GM12873 (cell line): ENCODE measurements at regions not wholly inside any gene's neighbourhood (a gene's known extent, or its start where the extent isn't known, plus 50 kb on each side); places are given as distances from the start of the nearest gene placed in this dataset.

ENCODE experiments used
- TF ChIP-seq, protein P1 (sequence below): IDR thresholded peaks from 2 replicates; pipeline ENCODE4 v1.5.1; 2012; ENCODE audit warnings: low read depth, mild to moderate bottlenecking, moderate library complexity, low read length, control low read depth; ENCODE audit not compliant: insufficient read depth; ENCODE audit errors: missing control alignments

- TF ChIP-seq, protein P1, sequence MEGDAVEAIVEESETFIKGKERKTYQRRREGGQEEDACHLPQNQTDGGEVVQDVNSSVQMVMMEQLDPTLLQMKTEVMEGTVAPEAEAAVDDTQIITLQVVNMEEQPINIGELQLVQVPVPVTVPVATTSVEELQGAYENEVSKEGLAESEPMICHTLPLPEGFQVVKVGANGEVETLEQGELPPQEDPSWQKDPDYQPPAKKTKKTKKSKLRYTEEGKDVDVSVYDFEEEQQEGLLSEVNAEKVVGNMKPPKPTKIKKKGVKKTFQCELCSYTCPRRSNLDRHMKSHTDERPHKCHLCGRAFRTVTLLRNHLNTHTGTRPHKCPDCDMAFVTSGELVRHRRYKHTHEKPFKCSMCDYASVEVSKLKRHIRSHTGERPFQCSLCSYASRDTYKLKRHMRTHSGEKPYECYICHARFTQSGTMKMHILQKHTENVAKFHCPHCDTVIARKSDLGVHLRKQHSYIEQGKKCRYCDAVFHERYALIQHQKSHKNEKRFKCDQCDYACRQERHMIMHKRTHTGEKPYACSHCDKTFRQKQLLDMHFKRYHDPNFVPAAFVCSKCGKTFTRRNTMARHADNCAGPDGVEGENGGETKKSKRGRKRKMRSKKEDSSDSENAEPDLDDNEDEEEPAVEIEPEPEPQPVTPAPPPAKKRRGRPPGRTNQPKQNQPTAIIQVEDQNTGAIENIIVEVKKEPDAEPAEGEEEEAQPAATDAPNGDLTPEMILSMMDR: no peak
Observed at GRCh38 chr12:31832740-31833729, 104.2 kb upstream of the AMN1 start.

- TF ChIP-seq, protein P1: no peak
Observed at GRCh38 chr12:31828071-31828470, 99.2 kb upstream of the AMN1 start.

DNA sequence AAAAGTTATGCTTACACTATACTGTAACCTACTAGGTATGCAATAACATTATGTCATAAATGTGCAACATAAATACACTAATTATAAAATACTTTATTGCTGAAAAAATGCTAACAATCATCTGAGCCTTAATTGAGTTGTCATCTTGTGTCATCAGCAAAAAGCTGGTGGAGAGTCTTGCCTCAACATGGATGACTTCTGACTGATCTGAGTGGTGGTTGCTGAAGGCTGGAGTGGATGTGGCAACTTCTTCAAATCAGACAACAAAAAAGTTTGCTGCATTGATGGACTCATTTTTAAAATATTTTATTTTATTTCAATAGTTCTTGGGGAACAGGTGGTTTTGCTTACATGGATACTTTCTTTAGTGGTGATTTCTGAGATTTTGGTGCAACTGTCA lies 93.9 kb upstream of the AMN1 start:
- TF ChIP-seq, protein P1: no peak

GRCh38 chr12:31821484-31821883 lies 92.7 kb upstream of the AMN1 start:
- TF ChIP-seq, protein P1: no peak

DNA sequence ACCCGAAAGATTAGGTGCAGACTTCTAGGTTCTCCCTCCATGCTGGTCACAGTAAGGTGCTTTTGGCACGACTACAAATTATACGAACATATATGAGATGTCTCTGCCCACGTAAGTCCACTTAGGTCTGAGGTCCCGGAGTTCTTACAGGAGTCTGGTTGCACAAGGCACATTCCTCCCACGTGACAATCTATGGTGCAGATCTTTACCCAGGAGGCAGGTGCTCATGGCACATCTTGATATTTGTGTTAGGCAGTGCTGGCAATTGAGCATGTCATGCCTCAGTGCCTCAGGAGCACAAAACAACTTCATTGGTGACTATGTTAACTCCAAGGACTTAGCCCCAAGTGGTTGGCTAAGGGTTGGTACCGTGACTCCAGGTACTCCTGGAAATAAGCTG lies 92.0 kb upstream of the AMN1 start:
- TF ChIP-seq, protein P1: no peak

DNA sequence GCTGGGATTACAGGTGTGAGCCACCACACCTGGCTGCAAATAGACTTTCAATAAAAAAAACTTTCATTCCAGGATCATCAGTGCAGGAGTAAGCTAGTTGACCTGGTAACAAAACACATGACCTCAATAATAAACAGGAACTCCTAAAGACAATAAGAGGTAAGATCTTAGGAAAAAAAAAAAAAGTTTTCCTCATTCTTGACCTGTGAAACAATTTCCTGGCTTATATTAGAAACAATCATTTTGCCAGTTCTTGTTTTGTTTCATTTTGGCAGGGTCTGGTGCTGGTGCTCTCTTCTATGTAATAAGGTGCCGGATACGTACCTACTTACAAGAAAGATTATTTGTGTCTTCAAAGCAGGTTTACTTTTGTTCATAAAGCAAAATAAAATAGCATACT lies 90.6 kb upstream of the AMN1 start:
- TF ChIP-seq, protein P1: no peak

GRCh38 chr12:31818623-31819268 lies 89.9 kb upstream of the AMN1 start:
- TF ChIP-seq, protein P1: no peak
